GM18867 (cell line): ENCODE measurements at regions not wholly inside any gene's neighbourhood (a gene's known extent, or its start where the extent isn't known, plus 50 kb on each side); places are given as distances from the start of the nearest gene placed in this dataset.
"Not testable (repeated sequence)": the region's sequence is repeated elsewhere in the genome, so short reads cannot be mapped to it uniquely, and the experiment has no call there.

ENCODE experiments used
- ATAC-seq: cut with Tn5 transposase; IDR thresholded peaks from one replicate; pipeline ENCODE4 v1.9.1; 2021; ENCODE audit warnings: mild to moderate bottlenecking, moderate library complexity; ENCODE audit not compliant: unreplicated experiment

DNA sequence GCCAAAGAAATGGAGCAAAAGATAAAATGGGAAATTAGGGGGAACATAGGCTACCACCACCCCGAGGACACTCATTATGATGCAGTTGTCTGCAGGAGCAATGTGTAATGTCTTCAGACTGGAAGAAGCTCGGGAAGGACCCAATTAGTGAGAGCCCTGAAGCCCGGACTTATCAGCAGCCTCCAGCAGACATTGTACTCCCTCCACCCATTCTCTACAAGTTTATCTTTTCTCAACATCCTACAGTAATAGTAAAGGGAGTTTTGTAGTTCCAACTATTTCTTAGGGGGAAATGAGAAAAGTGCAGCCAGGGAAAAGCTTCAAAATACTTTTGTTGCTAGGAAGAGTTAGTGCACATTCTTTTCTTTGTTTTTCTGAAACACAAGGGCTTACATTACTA, 657.3 kb upstream of the COBL start:
- ATAC-seq: no peak

GRCh38 chr7:51973071-51973470, 656.5 kb upstream of the COBL start:
- no peak for ATAC-seq

GRCh38 chr7:51970961-51971665, 654.5 kb upstream of the COBL start:
- no peak for ATAC-seq

GRCh38 chr7:51968461-51968860, 651.9 kb upstream of the COBL start:
- no peak for ATAC-seq

DNA sequence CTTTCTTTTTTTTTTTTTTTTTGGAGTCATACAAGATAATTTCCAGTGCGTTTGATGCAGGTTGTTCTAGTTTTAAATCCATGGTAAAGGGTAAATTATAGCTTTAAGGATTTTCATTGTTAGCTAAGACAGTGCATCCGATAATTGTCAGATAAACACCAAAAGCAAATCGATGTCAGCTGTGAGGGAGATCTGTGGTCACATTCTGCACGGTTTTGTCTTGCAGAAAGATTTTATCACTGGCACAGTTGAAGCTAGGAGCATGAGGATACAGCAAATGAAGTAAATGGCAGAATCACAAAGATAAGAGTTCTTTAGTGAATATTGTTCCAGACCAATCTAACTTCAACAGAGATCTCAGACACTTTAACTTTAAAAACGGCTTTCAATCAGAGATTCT, 648.8 kb upstream of the COBL start:
- ATAC-seq: no peak

DNA sequence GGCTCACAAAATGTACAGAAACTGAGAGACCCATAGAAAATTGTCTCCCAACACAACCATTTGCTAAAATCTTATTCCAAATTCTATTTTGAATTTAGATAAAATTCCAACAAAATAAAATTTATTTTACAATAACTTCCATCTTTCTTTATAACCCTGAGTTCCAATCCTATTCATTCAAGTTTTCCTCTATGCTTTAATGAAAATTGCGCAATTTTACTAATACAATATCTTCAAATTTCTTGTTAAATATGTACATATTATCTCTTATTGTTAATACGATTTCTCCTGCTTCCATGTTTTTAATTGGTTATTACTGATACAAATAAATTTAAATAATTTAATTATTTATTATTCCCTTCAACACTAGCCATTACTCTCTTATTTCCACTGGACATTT, 645.2 kb upstream of the COBL start:
- no peak for ATAC-seq

DNA sequence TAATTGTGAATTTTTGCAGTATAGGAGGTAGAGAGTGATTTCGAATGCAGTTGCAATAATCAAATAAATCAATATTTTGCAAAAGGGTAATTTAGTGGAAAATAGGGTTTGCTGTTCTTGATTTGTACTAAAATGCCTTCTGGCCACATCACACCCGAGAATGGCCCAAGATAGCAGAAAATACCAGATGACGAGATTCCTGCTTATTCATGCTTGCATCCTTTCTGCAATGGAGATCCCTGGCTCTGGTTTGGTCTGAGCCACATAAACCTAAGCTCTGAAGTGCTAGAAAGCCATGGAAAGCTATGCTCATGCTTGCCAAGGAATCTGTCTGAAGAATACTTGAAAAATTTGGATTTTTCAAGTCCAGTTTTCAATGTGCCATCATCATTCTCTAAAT, 634.2 kb upstream of the COBL start:
- no peak for ATAC-seq

DNA sequence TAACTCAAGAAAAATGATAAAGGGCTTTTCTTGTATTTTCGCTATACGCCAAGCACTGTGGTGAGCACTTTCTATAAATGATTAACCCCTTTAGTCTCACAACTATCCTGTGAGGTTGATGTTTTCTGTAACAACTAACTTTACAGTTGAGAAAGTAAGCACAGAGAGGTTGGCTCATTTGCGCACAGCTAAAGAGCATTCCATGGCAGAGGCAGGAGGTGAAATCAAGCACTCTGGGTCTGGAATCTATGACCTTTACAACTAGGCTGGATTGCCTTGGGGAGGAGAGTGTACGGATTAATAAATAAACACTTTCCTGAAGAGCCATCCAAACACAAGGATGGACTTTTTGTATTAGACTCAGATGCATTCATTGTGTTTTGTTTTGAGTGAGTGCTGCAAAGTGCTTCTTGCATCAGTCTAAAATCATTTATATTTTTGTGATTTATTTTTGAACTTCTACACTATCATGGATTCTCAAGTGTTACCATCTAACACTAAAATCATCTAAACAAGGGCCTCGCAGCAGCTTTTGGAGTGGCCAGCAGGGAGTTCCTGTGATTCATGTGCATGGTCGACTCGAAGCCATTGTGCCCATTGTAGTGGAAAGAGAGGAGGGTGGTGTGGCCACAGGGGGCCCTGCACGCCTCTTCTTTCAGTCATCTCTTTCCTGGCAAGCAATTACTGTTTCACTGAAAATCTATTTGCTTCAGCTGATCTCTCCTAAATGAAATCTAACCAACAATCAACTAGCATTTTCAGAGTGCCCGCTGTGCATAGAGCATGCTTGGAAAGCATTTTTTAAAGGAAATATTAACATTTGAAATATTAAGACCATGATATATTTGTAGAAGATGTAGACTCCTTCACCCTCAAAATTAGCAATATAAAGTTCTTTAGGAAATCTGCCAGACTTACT, 633.4 kb upstream of the COBL start:
- ATAC-seq: no peak

GRCh38 chr7:51930834-51931233, 614.2 kb upstream of the COBL start:
- ATAC-seq: no peak

DNA sequence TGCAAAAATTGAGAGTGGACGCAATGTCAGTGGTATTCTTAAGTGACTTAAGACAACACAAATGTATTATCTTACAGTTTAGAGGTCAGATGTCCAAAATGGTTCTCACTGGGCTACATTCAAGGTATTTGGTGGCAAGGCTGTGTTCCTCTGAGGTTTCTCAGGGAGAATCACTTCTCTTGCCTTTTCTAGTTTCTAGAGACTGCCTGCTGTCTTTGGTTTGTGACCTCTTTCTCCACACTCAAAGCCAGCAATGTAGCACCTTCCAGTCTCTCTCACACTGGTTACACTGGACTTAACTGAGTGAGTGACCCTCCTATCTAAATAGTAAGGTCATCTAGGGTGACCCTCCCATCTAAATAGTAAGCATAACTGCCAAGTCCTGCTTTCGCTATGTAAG, 613.2 kb upstream of the COBL start:
- ATAC-seq: no peak

DNA sequence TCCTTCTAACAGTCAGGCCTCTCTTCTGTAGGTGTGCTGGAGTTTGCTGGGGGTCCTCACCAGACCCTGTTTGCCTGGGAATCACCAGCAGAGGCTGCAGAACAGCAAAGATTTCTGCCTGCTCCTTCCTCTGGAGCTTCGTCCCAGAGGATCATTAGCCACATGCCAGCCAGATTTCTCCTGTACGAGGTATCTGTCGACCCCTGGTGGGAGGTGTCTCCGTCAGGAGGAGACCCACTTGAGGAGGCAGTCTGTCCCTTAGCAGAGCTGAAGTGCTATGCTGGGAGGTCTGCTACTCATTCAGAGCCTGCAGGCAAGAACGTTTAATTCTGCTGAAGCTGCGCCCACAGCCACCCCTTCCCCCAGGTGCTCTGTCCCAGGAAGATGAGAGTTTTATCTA, 611.1 kb upstream of the COBL start:
- ATAC-seq: no peak

DNA sequence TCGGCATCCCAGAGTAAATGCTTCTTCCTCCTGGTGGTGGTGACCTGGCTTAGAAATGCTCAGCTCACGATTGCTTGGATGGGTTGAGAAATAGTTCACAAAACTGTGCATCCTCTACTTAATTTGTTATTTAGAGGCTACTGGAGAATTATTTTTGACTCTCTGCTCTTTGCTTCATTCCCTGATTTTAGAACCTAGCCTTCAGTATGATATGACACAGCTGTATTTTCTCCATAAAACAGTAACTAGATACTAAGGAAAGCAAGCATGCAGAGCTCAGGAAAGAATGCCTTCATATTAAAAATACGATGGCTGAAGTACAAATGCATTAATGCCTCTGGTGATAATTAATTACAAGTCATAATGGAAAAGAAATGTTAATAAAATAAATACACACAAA, 602.0 kb upstream of the COBL start:
- ATAC-seq: no peak

DNA sequence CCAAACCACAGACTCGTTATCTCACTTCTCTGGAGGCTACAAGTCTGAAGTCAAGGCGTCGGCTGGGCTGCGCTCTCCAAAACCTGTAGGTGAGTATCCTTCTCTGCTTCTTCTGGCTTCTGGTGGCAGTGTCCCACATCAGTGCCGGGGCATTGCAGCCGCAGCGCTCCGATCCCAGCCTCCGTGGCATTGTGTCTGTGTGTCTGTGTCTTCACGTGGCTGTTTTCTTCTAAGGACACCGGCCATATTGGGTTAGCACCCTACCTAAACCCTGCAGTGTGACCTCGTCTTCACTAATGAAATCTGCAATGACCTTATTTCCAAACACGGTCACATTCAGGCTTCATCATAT, 584.9 kb upstream of the COBL start:
- ATAC-seq: no peak

DNA sequence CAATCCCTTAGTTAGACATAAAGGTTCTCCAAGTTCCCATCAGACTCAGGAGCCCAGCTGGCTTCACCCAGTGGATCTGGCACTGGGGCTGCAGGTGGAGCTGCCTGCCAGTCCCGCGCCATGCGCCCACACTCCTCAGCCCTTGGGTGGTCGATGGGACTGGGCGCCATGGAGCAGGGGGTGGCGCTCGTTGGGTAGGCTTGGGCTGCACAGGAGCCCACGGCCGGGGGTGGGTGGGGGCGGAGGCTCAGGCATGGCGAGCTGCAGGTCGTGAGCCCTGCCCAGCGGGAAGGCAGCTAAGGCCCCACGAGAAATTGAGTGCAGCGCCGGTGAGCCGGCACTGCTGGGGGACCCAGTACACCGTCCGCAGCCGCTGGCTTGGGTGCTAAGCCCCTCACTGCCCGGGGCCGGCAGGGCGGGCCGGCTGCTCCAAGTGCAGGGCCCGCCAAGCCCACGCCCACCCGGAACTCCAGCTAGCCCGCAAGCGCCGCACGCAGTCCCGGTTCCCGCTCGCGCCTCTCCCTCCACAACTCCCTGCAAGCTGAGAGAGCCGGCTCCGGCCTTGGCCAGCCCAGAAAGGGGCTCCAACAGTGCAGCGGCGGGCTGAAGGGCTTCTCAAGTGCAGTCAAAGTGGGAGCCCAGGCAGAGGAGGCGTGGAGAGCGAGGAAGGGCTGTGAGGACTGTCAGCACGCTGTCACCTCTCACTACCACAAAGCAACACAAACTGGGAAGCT, 584.3 kb upstream of the COBL start:
- ATAC-seq: not testable (repeated sequence)

DNA sequence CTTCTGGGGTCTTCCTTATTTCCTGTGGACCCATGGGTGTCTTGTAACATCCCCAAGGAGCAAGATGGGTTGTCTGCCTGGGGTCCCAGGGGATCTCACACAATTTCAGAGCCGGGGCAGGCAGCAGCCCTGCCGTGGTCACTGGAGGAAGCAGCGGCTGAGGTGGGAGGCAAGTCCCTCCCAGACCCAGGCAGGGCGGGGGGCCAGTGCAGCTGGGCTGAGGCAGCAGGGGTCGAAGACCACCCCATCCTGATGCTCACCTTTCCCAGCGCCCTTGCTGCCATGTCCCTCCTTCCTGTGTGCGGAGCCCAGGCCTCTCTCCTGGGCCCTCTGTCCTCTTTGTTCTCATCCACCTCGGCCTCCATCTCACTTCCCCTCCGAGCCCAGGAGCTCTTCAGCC, 583.0 kb upstream of the COBL start:
- no peak for ATAC-seq

- ATAC-seq: no peak
Measured at GRCh38 chr7:51882412-51882811, 565.8 kb upstream of the COBL start.

DNA sequence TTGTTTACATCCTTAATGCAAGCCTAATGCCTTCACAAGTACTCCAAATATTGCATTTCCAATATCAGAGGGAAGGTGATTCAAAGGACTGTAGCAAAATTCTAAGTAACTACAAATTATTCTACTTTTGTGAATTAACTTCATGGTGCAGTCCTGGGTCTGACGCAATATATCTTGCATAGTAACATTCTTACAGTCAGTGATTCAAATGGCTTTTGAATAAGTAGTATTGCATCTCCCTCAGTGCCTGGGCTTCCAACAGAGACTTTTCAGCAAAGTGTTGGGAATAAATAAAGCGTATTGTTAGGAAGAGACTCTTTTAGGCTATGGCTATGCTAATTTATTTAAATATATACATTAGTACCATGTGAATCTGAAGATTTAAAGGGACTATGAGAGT, 564.7 kb upstream of the COBL start:
- ATAC-seq: no peak

DNA sequence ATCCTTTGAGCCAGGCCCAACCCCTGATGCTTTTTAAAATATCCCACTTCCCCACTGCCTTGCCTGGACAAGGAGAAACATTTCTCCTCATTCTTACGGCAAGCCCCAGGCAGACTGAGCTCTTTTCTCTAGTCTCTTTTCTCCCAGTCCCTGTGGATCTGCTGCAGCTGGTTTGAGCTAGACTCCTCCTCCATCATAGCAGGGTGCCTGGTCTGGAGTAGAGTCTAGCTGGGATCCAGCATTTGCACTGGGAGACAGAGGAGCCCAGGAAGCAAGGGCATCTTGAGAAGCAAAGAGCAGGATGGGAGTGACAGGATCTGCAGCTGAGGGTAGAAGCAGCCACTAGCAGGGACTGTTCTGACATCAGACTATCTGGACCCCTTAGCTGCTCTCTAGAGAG, 562.3 kb upstream of the COBL start:
- no peak for ATAC-seq

GRCh38 chr7:51869452-51869851, 552.8 kb upstream of the COBL start:
- no peak for ATAC-seq

- ATAC-seq: no peak
Measured at GRCh38 chr7:51867117-51867516, 550.5 kb upstream of the COBL start.

DNA sequence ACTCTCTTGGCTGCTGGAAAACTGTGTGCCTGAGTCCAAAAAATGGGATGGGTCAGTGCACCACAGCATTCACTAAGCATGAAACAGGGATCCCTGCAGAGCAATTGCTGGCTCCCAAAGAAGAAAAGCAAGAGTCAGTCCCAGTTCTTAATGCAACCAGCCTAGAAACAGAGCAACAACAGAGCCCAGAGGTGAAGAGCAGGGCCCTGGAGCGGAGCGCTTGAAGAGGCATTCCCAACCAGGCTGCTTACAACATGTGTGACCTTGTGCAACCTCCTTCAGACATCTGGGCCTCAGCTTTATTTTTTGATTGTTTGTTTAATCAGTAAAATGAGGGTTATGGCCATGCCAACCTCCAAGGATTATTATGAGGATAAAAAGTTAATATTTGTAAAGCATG, 543.7 kb upstream of the COBL start:
- no peak for ATAC-seq

DNA sequence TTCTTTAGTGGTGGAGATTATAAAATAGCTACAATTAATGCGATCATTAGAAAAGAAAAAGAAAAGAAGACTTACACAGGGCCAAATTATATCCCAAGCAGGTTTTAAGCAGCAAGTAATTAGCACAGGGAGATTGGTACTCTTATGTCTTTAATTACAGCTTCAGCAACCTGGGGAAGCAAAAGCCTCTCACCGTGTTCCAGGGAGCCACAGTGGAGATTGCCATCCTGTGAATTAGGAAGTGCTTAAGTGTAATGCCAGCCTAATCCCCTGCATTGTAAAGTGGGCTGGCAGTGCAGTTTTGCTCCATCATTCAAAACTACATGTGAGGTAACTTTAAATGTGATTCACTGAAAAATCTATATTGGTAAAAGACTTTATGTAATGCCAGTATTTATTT, 533.5 kb upstream of the COBL start:
- ATAC-seq: no peak
